ENCODE measurements at regions not wholly inside any gene's neighbourhood (a gene's known extent, or its start where the extent isn't known, plus 50 kb on each side); places are given as distances from the start of the nearest gene placed in this dataset.
A peak's percentile ranks its signal among the peaks of the same experiment; 100 is the strongest.

DNA sequence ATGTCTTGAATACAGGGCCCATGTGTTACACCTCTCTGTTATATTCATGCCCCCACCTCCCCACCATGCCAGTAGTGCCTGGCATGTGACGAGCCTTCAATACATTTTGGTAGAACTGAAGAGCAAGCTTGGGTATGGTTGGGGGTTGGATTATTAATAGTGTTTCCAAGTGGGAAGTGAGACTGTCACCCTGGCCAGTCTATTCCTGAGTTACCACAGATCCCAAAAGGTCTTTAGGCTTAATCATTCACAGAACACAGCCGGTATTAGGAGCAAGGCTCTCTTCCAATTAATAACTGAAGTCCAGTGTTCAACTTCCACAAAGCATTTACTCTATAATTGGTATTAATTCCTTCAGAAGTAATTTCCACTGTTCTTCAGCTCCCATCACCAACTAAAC lies 231.9 kb upstream of the LRTM1 start:
- no peaks in the 10 kb centered on the region for H3K9me3 ChIP-seq (ENCODE audit: low read depth, low read length)
- peak overlapping the region; percentile 61 for H3K4me2 ChIP-seq (ENCODE audit: insufficient read depth, low read length)
- H2AFZ ChIP-seq (ENCODE audit: low read length), result no peak overlapping the region
- H3K27ac ChIP-seq (ENCODE audit: low read depth, low read length), result peak overlapping the region; percentile 98
- H4K20me1 ChIP-seq (ENCODE audit: insufficient read depth, low read length), result no peaks in the 10 kb centered on the region
- H3K36me3 ChIP-seq (ENCODE audit: insufficient read depth, low read length), result no peaks in the 10 kb centered on the region
- H3K4me3 ChIP-seq (ENCODE audit: insufficient read depth, low read length), result no peak overlapping the region
- peaks cover 61% of the 10 kb centered on the region for H3K4me1 ChIP-seq (ENCODE audit: insufficient read depth, low read length)
- DNase-seq (ENCODE audit: insufficient read length, low spot score, missing footprints), result no peak
- TF ChIP-seq, protein P1, sequence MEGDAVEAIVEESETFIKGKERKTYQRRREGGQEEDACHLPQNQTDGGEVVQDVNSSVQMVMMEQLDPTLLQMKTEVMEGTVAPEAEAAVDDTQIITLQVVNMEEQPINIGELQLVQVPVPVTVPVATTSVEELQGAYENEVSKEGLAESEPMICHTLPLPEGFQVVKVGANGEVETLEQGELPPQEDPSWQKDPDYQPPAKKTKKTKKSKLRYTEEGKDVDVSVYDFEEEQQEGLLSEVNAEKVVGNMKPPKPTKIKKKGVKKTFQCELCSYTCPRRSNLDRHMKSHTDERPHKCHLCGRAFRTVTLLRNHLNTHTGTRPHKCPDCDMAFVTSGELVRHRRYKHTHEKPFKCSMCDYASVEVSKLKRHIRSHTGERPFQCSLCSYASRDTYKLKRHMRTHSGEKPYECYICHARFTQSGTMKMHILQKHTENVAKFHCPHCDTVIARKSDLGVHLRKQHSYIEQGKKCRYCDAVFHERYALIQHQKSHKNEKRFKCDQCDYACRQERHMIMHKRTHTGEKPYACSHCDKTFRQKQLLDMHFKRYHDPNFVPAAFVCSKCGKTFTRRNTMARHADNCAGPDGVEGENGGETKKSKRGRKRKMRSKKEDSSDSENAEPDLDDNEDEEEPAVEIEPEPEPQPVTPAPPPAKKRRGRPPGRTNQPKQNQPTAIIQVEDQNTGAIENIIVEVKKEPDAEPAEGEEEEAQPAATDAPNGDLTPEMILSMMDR (IDR thresholded peaks at IDR 0.05; ENCODE audit: extremely low read depth, low read depth, low read length), result no peak
- no peaks in the 10 kb centered on the region for H3K79me2 ChIP-seq (ENCODE audit: insufficient read depth, low read length)
- H3K27me3 ChIP-seq (ENCODE audit: insufficient read depth, low read length), result no peaks in the 10 kb centered on the region

DNA sequence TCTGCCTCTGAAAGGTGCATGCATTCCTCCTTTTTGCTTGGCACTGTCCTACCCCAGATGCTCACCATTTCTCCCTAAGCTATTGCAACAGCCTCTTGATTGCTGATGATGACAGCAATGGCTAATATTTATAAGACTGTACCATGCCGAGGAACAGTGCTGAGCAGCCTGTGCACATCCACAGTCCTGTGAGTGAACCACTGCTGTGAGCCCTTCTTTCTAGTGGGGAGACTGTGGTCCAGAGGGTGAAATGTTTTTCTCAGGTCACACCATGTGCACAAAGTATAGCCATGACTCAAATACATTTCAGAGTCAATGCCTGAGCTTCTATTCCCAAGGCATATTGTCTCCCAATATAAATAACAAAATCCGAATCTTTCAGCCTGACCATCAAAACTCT lies 231.2 kb upstream of the LRTM1 start:
- H4K20me1 ChIP-seq (ENCODE audit: insufficient read depth, low read length), result no peaks in the 10 kb centered on the region
- no peaks in the 10 kb centered on the region for H3K9me3 ChIP-seq (ENCODE audit: low read depth, low read length)
- TF ChIP-seq, protein P1 (IDR thresholded peaks at IDR 0.05; ENCODE audit: extremely low read depth, low read depth, low read length), result no peak
- H3K4me1 ChIP-seq (ENCODE audit: insufficient read depth, low read length), result peaks cover 61% of the 10 kb centered on the region
- DNase-seq (ENCODE audit: insufficient read length, low spot score, missing footprints), result no peak
- H3K4me2 ChIP-seq (ENCODE audit: insufficient read depth, low read length), result no peak overlapping the region
- no peak overlapping the region for H3K4me3 ChIP-seq (ENCODE audit: insufficient read depth, low read length)
- no peak overlapping the region for H2AFZ ChIP-seq (ENCODE audit: low read length)
- peak overlapping the region; percentile 98 for H3K27ac ChIP-seq (ENCODE audit: low read depth, low read length)
- no peaks in the 10 kb centered on the region for H3K36me3 ChIP-seq (ENCODE audit: insufficient read depth, low read length)
- no peaks in the 10 kb centered on the region for H3K27me3 ChIP-seq (ENCODE audit: insufficient read depth, low read length)
- no peaks in the 10 kb centered on the region for H3K79me2 ChIP-seq (ENCODE audit: insufficient read depth, low read length)

DNA sequence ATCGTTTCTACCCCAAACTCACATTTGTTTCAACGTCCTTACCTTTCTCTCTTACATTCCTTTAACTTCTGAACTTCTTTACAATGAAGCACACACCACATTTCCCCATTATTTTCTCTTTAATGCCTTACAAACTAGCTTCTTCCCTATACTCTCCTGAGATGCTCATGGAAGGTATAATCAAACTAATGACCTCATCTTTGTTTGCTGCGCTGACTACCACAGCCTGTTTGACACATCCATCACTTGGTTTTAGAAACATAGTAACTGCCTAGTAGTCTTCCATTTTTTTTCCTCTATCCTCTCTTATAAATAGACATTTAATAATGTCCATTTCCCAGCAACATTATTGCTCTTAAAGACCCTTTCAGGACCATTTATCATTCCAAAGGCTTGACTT lies 230.5 kb upstream of the LRTM1 start:
- no peaks in the 10 kb centered on the region for H3K27me3 ChIP-seq (ENCODE audit: insufficient read depth, low read length)
- no peaks in the 10 kb centered on the region for H3K79me2 ChIP-seq (ENCODE audit: insufficient read depth, low read length)
- H2AFZ ChIP-seq (ENCODE audit: low read length), result no peak overlapping the region
- no peaks in the 10 kb centered on the region for H3K36me3 ChIP-seq (ENCODE audit: insufficient read depth, low read length)
- H4K20me1 ChIP-seq (ENCODE audit: insufficient read depth, low read length), result no peaks in the 10 kb centered on the region
- H3K9me3 ChIP-seq (ENCODE audit: low read depth, low read length), result no peaks in the 10 kb centered on the region
- no peak overlapping the region for H3K4me3 ChIP-seq (ENCODE audit: insufficient read depth, low read length)
- H3K4me2 ChIP-seq (ENCODE audit: insufficient read depth, low read length), result no peak overlapping the region
- DNase-seq (ENCODE audit: insufficient read length, low spot score, missing footprints), result peak; percentile 42
- H3K4me1 ChIP-seq (ENCODE audit: insufficient read depth, low read length), result peaks cover 60% of the 10 kb centered on the region
- TF ChIP-seq, protein P1 (IDR thresholded peaks at IDR 0.05; ENCODE audit: extremely low read depth, low read depth, low read length), result no peak
- H3K27ac ChIP-seq (ENCODE audit: low read depth, low read length), result peak overlapping the region; percentile 98

DNA sequence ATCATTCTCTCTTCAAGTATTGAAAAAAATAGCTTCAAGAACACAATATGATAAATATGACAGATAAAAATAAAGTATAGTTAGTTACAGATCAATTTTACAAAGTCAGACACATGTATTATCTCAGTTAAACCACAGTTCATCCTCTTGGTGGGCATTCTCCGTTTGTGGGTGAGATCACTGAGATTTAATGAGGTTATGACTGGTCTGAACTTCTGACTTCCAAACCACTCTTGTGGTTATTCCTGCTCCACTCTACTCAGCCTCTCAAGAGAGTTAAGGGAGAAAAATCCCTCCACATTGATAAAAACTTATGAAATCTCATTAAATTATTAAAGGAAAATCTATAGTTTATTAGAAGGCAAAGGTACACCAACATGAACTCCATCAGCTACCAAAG lies 229.9 kb upstream of the LRTM1 start:
- Histone ChIP-seq H3K4me1 (ENCODE audit: insufficient read depth, low read length) (peaks cover 54% of the 10 kb centered on the region), H4K20me1 (ENCODE audit: insufficient read depth, low read length) (no peaks in the 10 kb centered on the region), H3K27ac (ENCODE audit: low read depth, low read length) (peak overlapping the region; percentile 98), H3K4me2 (ENCODE audit: insufficient read depth, low read length) (no peak overlapping the region), H3K27me3 (ENCODE audit: insufficient read depth, low read length) (no peaks in the 10 kb centered on the region), H3K9me3 (ENCODE audit: low read depth, low read length) (no peaks in the 10 kb centered on the region), H3K4me3 (ENCODE audit: insufficient read depth, low read length) (no peak overlapping the region), H3K36me3 (ENCODE audit: insufficient read depth, low read length) (no peaks in the 10 kb centered on the region), H3K79me2 (ENCODE audit: insufficient read depth, low read length) (no peaks in the 10 kb centered on the region), H2AFZ (ENCODE audit: low read length) (no peak overlapping the region)
- TF ChIP-seq, protein P1 (IDR thresholded peaks at IDR 0.05; ENCODE audit: extremely low read depth, low read depth, low read length), result no peak
- no peak for DNase-seq (ENCODE audit: insufficient read length, low spot score, missing footprints)
